ENCODE measurements at regions not wholly inside any gene's neighbourhood (a gene's known extent, or its start where the extent isn't known, plus 50 kb on each side); places are given as distances from the start of the nearest gene placed in this dataset.

- DNase-seq, result no peak
- intact Hi-C loops (cut with micrococcal nuclease; ENCODE audit: unreplicated experiment), result no loop called here
- Histone ChIP-seq H3K9me3 (ENCODE audit: insufficient read depth, low read depth) (peaks cover 11% of the 10 kb centered on the region), H3K36me3 (ENCODE audit: low read depth) (no peaks in the 10 kb centered on the region), H3K27ac (no peak overlapping the region), H4K20me1 (ENCODE audit: insufficient read depth) (no peaks in the 10 kb centered on the region), H3K79me2 (ENCODE audit: low read depth) (no peaks in the 10 kb centered on the region), H3K4me2 (no peak overlapping the region), H3F3A (ENCODE audit: insufficient read depth, low read depth) (no peaks in the 10 kb centered on the region), H3K4me1 (replicated peaks; ENCODE audit: insufficient read depth) (no peaks in the 10 kb centered on the region), H2AFZ (no peak overlapping the region), H3K9me2 (ENCODE audit: insufficient read depth) (no peaks in the 10 kb centered on the region), H3K4me3 (no peak overlapping the region), H3K27me3 (ENCODE audit: insufficient read depth, low read depth) (no peaks in the 10 kb centered on the region)
- POLR2A ChIA-PET (ENCODE audit: unreplicated experiment), result no interaction called here
- TF ChIP-seq, protein P1, sequence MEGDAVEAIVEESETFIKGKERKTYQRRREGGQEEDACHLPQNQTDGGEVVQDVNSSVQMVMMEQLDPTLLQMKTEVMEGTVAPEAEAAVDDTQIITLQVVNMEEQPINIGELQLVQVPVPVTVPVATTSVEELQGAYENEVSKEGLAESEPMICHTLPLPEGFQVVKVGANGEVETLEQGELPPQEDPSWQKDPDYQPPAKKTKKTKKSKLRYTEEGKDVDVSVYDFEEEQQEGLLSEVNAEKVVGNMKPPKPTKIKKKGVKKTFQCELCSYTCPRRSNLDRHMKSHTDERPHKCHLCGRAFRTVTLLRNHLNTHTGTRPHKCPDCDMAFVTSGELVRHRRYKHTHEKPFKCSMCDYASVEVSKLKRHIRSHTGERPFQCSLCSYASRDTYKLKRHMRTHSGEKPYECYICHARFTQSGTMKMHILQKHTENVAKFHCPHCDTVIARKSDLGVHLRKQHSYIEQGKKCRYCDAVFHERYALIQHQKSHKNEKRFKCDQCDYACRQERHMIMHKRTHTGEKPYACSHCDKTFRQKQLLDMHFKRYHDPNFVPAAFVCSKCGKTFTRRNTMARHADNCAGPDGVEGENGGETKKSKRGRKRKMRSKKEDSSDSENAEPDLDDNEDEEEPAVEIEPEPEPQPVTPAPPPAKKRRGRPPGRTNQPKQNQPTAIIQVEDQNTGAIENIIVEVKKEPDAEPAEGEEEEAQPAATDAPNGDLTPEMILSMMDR (conservative IDR thresholded peaks at IDR 0.05), result no peak
- TF ChIP-seq EZH2 (IDR thresholded peaks at IDR 0.05; ENCODE audit: low read depth), result no peak
- CTCF ChIA-PET, result no interaction called here
- no TSS peak for BruUV-seq (replicated peaks)
Measured at GRCh38 chr2:144748443-144748842, 228.5 kb upstream of the ZEB2 start.

- no peak for TF ChIP-seq EZH2 (IDR thresholded peaks at IDR 0.05; ENCODE audit: low read depth)
- TF ChIP-seq, protein P1 (conservative IDR thresholded peaks at IDR 0.05), result no peak
- no peaks in the 10 kb centered on the region for H3K9me2 ChIP-seq (ENCODE audit: insufficient read depth)
- no peak for DNase-seq
Measured at GRCh38 chr2:144747571-144747970, 227.7 kb upstream of the ZEB2 start.

DNA sequence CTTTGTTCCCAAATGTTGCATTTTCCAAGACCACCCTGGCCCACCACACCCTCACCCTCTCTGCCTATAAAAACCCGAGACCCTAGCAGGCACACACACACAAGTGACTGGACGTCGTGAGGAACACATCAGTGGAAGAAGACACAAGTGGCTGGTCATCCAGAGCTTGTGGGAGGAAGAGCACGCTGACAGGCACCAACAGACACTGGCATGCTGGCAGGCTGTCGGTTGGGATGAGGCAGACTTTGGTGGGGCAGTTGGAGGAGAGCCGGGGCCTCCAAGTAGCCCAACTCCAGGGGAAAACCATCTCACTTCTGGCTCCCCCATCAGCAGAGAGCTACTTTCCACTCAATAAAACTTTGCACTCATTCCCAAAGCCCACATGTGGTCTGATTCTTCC lies 225.5 kb upstream of the ZEB2 start:
- Histone ChIP-seq H3K9me3 (ENCODE audit: insufficient read depth, low read depth) (peaks cover 11% of the 10 kb centered on the region), H3K9me2 (ENCODE audit: insufficient read depth) (no peaks in the 10 kb centered on the region), H3K4me3 (no peak overlapping the region), H4K20me1 (ENCODE audit: insufficient read depth) (no peaks in the 10 kb centered on the region), H3K79me2 (ENCODE audit: low read depth) (no peaks in the 10 kb centered on the region), H3K27me3 (ENCODE audit: insufficient read depth, low read depth) (no peaks in the 10 kb centered on the region), H3K4me2 (no peak overlapping the region), H3K27ac (no peak overlapping the region), H3F3A (ENCODE audit: insufficient read depth, low read depth) (no peaks in the 10 kb centered on the region), H3K4me1 (replicated peaks; ENCODE audit: insufficient read depth) (no peaks in the 10 kb centered on the region), H3K36me3 (ENCODE audit: low read depth) (no peaks in the 10 kb centered on the region), H2AFZ (peak overlapping the region; percentile 24; the same call in 1 of the 2 replicates)
- no peak for DNase-seq
- no TSS peak for BruUV-seq (replicated peaks)
- TF ChIP-seq, protein P1 (conservative IDR thresholded peaks at IDR 0.05), result no peak
- TF ChIP-seq EZH2 (IDR thresholded peaks at IDR 0.05; ENCODE audit: low read depth), result no peak
- intact Hi-C loops (cut with micrococcal nuclease; ENCODE audit: unreplicated experiment), result no loop called here
- POLR2A ChIA-PET (ENCODE audit: unreplicated experiment), result no interaction called here
- CTCF ChIA-PET, result no interaction called here

More at GRCh38 chr2:144747571-144747970, 227.7 kb upstream of the ZEB2 start:
- H4K20me1 ChIP-seq (ENCODE audit: insufficient read depth), result no peaks in the 10 kb centered on the region
- H2AFZ ChIP-seq, result no peak overlapping the region
- H3K27me3 ChIP-seq (ENCODE audit: insufficient read depth, low read depth), result no peaks in the 10 kb centered on the region
- no peaks in the 10 kb centered on the region for H3K36me3 ChIP-seq (ENCODE audit: low read depth)
- H3K27ac ChIP-seq, result no peak overlapping the region
- no peaks in the 10 kb centered on the region for H3K79me2 ChIP-seq (ENCODE audit: low read depth)
- intact Hi-C loops (cut with micrococcal nuclease; ENCODE audit: unreplicated experiment), result no loop called here
- no peak overlapping the region for H3K4me3 ChIP-seq
- no peak overlapping the region for H3K4me2 ChIP-seq
- no peaks in the 10 kb centered on the region for H3F3A ChIP-seq (ENCODE audit: insufficient read depth, low read depth)
- no peaks in the 10 kb centered on the region for H3K4me1 ChIP-seq (replicated peaks; ENCODE audit: insufficient read depth)
- BruUV-seq (replicated peaks), result no TSS peak
- H3K9me3 ChIP-seq (ENCODE audit: insufficient read depth, low read depth), result peaks cover 11% of the 10 kb centered on the region
- POLR2A ChIA-PET (ENCODE audit: unreplicated experiment), result no interaction called here
- CTCF ChIA-PET, result no interaction called here
